GM12878 (cell line): ENCODE measurements at regions not wholly inside any gene's neighbourhood (a gene's known extent, or its start where the extent isn't known, plus 50 kb on each side); places are given as distances from the start of the nearest gene placed in this dataset.

Experiments used
- BACH1 ChIP-seq: fragments of 450-650 bp; IDR thresholded peaks from 2 replicates; pipeline ENCODE4 v1.6.1; 2017; ENCODE audit warnings: mild to moderate bottlenecking, borderline replicate concordance
- EZH2 ChIP-seq: IDR thresholded peaks from 2 replicates; pipeline ENCODE4 v1.6.1; 2012; ENCODE audit warnings: low read depth, mild to moderate bottlenecking, control low read depth, inconsistent platforms, low read length, borderline replicate concordance; ENCODE audit not compliant: control insufficient read depth
- IKZF1 ChIP-seq: fragments of 450-650 bp; conservative IDR thresholded peaks from 2 replicates; pipeline ENCODE4 v1.6.1; 2017; ENCODE audit warnings: antibody characterized with exemption, mild to moderate bottlenecking
- MXI1 ChIP-seq: fragments of 150-350 bp; IDR thresholded peaks from 2 replicates; pipeline ENCODE4 v1.6.1; 2011; ENCODE audit warnings: low read depth, mild to moderate bottlenecking, inconsistent platforms, low read length, improper control_type of control experiment
- NR2F1 ChIP-seq: fragments of 450-650 bp; conservative IDR thresholded peaks from 2 replicates; pipeline ENCODE4 v1.6.1; 2017; ENCODE audit warnings: mild to moderate bottlenecking
- POLR2A ChIP-seq: IDR thresholded peaks from 2 replicates; pipeline ENCODE4 v1.6.1; 2011; ENCODE audit warnings: low read depth, mild to moderate bottlenecking, low read length
- POLR2AphosphoS5 ChIP-seq: IDR thresholded peaks from 2 replicates; pipeline ENCODE4 v1.6.1; 2011; ENCODE audit warnings: mild to moderate bottlenecking, low read length, inconsistent platforms
- SIN3A ChIP-seq: IDR thresholded peaks from 2 replicates; pipeline ENCODE4 v1.6.1; 2012; ENCODE audit warnings: low read depth, low read length, improper control_type of control experiment
- SMARCA5 ChIP-seq: fragments of 450-650 bp; IDR thresholded peaks from 2 replicates; pipeline ENCODE4 v1.6.1; 2017; ENCODE audit warnings: mild to moderate bottlenecking
- ZNF274 ChIP-seq: IDR thresholded peaks from one replicate; pipeline ENCODE4 v1.8.0; 2011; ENCODE audit not compliant: insufficient read length, insufficient read depth
- TF ChIP-seq, protein P1 (sequence below), 3 experiments: IDR thresholded peaks in 2 of 3; conservative IDR thresholded peaks in 1 of 3; 2 replicates each; pipeline ENCODE4 v1.5.1; 2011; ENCODE audit warnings: low read depth in 3 of 3, low read length in 3 of 3, mild to moderate bottlenecking in 3 of 3, control low read depth in 2 of 3, moderate library complexity in 2 of 3, inconsistent platforms in 1 of 3, mixed read lengths in 1 of 3; ENCODE audit not compliant: control insufficient read depth in 2 of 3, insufficient read depth in 1 of 3; ENCODE audit errors: extremely low read depth in 1 of 3
- TF ChIP-seq, protein P2 (sequence below): IDR thresholded peaks from 2 replicates; pipeline ENCODE4 v1.6.1; 2011; ENCODE audit warnings: low read depth, mild to moderate bottlenecking, low read length, moderate library complexity, borderline replicate concordance; ENCODE audit errors: extremely low read depth

DNA sequence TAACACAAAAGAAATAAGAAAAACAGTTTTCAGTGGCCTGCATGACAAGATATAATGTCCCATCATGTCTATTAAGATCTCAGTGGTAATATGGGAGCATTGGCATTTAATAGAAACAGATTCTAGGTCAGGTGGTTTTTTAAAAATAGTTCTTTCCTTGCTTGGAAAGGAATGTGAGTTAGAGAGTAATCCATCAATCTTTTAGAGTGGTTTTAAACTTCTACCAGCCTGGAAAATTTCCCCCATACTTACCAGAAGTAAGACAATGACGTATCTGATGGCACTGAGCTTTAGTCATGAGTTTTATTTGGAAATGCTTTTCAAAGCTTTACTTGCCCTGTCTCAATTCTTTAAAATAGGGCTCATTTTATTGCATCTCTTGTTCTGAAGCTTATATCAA is 441.7 kb upstream of the SMIM21 start:
- TF ChIP-seq POLR2AphosphoS5 (no peak), EZH2 (no peak), SIN3A (no peak), MXI1 (no peak), NR2F1 (no peak), ZNF274 (no peak), SMARCA5 (no peak), IKZF1 (no peak), POLR2A (no peak), BACH1 (no peak)
- TF ChIP-seq, protein P1, sequence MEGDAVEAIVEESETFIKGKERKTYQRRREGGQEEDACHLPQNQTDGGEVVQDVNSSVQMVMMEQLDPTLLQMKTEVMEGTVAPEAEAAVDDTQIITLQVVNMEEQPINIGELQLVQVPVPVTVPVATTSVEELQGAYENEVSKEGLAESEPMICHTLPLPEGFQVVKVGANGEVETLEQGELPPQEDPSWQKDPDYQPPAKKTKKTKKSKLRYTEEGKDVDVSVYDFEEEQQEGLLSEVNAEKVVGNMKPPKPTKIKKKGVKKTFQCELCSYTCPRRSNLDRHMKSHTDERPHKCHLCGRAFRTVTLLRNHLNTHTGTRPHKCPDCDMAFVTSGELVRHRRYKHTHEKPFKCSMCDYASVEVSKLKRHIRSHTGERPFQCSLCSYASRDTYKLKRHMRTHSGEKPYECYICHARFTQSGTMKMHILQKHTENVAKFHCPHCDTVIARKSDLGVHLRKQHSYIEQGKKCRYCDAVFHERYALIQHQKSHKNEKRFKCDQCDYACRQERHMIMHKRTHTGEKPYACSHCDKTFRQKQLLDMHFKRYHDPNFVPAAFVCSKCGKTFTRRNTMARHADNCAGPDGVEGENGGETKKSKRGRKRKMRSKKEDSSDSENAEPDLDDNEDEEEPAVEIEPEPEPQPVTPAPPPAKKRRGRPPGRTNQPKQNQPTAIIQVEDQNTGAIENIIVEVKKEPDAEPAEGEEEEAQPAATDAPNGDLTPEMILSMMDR (IDR thresholded peaks at IDR 0.05 in 2 of 3, conservative IDR thresholded peaks at IDR 0.05 in 1 of 3; ENCODE audit: control insufficient read depth in 2 of 3, extremely low read depth in 1 of 3, insufficient read depth in 1 of 3, low read depth in 3 of 3, low read length in 3 of 3), result no peak
- TF ChIP-seq, protein P2, sequence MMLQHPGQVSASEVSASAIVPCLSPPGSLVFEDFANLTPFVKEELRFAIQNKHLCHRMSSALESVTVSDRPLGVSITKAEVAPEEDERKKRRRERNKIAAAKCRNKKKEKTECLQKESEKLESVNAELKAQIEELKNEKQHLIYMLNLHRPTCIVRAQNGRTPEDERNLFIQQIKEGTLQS, result no peak
